NOMO-1 treated with DMSO at 0.1 percent for 48 hours (cell line): ENCODE measurements at regions not wholly inside any gene's neighbourhood (a gene's known extent, or its start where the extent isn't known, plus 50 kb on each side); places are given as distances from the start of the nearest gene placed in this dataset.
"Not testable (repeated sequence)": the region's sequence is repeated elsewhere in the genome, so short reads cannot be mapped to it uniquely, and the experiment has no call there.

ENCODE experiments used
- DNase-seq: peaks from one replicate; lab custom pipeline; 2025; ENCODE audit not compliant: unreplicated experiment; lab: John Stamatoyannopoulos, UW

GRCh38 chr9:13823026-13823425 is 490.9 kb downstream of the NFIB start:
- DNase-seq = no peak

GRCh38 chr9:13817754-13818278 is 496.1 kb downstream of the NFIB start:
- DNase-seq = no peak

GRCh38 chr9:13816837-13817236 is 497.1 kb downstream of the NFIB start:
- no peak for DNase-seq

GRCh38 chr9:13814647-13815400 is 499.1 kb downstream of the NFIB start:
- no peak for DNase-seq

- no peak for DNase-seq
Measured at GRCh38 chr9:13811876-13812275, 502.1 kb downstream of the NFIB start.

GRCh38 chr9:13810510-13810909 is 503.4 kb downstream of the NFIB start:
- no peak for DNase-seq

GRCh38 chr9:13809401-13809800 is 504.5 kb downstream of the NFIB start:
- DNase-seq = no peak

- DNase-seq = no peak
Measured at GRCh38 chr9:13807118-13807517, 506.8 kb downstream of the NFIB start.

GRCh38 chr9:13806714-13807113 is 507.2 kb downstream of the NFIB start:
- DNase-seq = no peak

DNA sequence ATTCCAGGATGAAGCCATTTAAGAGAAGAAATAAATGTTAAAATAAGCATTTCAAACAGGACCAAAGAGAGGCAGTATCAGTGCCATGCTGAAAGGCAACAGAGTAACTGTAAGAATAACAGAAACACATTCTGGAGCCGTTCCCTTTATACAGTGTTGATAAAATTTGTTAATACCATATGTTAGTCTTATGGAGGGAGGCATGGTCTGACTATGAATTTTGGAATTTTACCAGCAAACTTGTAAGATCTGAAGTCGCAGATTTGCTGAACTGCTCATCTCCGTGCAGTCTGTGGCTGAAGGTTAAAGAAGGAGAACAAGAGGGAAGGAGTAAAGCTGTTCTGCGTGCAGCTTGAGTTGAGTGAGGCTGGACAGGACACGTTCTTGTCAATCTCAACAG is 508.4 kb downstream of the NFIB start:
- no peak for DNase-seq

DNA sequence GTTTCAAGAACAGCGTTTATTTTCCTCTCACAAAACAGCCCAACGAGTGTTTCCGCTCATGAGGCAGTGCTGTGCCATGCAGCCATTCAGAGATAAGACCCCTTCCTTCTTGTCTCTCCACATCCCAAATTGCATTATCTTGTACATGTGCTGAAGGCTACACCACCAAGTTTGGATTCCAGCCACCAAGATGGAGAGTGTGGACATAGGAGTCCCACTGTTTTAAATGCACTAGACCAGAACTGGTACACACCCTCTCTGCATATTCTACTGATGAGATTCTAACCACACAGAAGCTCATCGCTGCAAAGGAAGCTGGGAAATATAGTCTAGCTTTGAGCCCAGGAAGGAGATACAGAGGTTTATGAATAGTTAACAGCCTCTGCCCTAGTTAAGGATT is 509.4 kb downstream of the NFIB start:
- no peak for DNase-seq

DNA sequence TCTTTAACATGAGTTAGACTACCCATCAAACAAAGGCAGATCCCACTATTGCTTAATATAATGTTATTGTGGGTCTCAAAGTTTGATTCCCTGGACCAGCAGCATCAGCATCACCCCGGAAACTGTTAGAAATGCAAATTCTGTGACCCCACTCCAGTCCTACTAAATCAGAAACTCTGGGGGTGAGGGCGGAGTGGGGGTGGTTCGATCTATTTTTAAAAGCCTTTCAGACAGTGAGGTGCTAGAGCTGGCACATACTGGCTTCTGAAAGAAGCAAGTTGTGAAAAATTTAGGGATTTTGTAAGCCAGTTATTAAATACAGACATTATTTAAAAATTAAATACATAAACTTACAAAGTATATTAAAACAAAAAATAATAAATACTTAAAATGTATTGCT is 513.2 kb downstream of the NFIB start:
- DNase-seq = no peak

GRCh38 chr9:13797701-13798100 is 516.2 kb downstream of the NFIB start:
- DNase-seq = not testable (repeated sequence)

GRCh38 chr9:13791816-13792215 is 512.3 kb upstream of the MPDZ start:
- no peak for DNase-seq

DNA sequence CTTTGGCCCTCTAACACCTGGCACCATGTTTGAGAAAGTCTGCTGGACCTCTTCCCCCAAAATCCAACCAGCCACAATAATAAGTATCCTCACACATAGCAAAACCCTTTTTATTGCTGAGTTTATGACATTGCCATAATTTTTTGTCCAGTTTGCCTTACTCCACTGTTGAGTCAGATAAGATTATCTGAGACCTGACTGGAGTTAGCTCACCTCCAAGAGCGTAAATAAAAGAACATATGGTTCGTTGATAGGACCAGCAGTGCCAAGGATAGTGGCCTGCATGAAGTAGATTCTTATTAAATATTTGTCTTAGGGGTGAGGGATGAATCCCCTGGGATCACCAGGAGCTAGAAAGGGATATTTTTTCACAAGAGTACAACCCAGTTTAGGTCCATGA is 510.6 kb upstream of the MPDZ start:
- no peak for DNase-seq

DNA sequence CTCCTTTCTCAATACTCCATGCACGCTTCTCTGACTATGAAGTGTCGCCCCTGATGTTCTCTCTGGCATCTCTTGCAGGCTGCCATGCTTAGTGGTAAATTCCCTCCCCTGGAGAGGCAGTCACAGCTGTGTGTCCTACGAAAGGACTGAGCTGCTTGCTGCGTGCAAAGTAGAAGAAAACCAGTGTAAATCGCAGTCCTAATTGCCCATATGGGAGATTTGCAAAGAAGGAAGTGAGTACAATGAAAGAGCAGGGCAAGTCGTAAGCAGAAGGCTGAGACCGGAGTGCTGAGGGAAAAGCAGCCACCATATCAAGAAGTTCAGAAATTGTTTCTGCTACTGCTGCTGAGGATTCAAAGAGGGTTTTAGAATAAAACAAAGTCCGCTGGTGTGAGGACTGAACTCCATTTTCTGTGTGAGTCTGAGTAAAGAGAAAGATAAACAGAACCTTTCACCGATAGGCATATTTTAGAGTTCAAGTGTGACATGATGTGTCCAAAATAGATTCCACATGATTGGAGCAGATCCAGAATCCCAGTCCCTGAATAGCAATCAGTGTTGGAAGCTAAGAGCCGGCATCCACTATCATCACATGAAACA is 507.8 kb upstream of the MPDZ start:
- DNase-seq = no peak

GRCh38 chr9:13786711-13787110 is 507.2 kb upstream of the MPDZ start:
- DNase-seq = no peak

GRCh38 chr9:13786131-13786530 is 506.6 kb upstream of the MPDZ start:
- no peak for DNase-seq

GRCh38 chr9:13779106-13779505 is 499.6 kb upstream of the MPDZ start:
- DNase-seq = no peak

DNA sequence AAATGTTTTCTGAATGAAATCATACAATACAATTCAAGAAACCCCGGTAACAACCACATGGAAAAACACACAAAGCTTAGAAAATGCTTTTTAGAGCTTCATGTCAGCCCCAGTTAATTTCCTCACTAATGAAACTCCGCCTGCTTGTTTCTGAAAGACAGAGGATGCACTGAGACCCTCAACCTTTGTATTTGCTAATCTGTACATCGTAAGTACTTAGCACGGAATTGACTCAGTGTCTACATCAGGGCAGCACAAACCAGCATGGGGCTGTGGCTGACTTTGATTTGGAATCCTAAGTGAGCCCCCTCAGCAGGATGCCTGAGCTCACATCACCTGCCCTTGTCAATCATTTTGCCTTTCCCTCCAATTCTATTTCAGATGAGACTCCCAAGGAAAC is 499.1 kb upstream of the MPDZ start:
- no peak for DNase-seq

DNA sequence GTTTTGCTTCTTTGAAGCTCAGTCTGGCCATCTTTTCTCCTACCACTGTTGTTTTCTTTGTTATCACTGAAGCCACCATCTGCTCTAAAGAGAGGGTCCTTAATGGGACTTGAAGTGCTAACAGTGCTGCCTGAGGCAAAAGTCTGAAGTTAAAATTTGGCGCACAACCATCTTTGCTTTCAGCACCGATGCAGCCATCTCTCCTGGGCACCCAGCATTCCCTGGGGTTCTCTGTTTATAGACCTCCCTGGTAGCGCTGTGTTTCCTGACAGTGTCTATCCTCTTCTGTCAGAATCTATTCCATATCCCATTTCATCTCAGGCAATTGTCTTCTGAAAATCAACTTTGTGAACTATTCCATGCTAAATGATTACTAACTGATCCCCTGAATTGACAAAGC is 491.5 kb upstream of the MPDZ start:
- DNase-seq = no peak

GRCh38 chr9:13769641-13770040 is 490.1 kb upstream of the MPDZ start:
- DNase-seq = no peak

- no peak for DNase-seq
Measured at GRCh38 chr9:13769006-13769405, 489.5 kb upstream of the MPDZ start.
